Thoracic aorta (tissue), 2 donors: ENCODE measurements at regions not wholly inside any gene's neighbourhood (a gene's known extent, or its start where the extent isn't known, plus 50 kb on each side); places are given as distances from the start of the nearest gene placed in this dataset.
A peak's percentile ranks its signal among the peaks of the same experiment; 100 is the strongest.
"Not testable (repeated sequence)": the region's sequence is repeated elsewhere in the genome, so short reads cannot be mapped to it uniquely, and the experiment has no call there.

Experiments used
- ATAC-seq: fragments of 150-250 bp; one replicate; pipeline ENCODE4 v1.8.0; 2017; ENCODE audit warnings: low read depth; ENCODE audit not compliant: insufficient number of reproducible peaks, low FRiP score
- DNase-seq: peaks from one replicate; pipeline ENCODE4 v3.0.0-alpha.2; 2020; ENCODE audit warnings: low spot score
- H3K27ac ChIP-seq, 2 donors: fragments of 200-600 bp; sonication (generic); 1 replicate in 1 of 2; 2 replicates in 1 of 2; pipeline ENCODE4 v1.5.1; 2016; ENCODE audit warnings: mild to moderate bottlenecking in 2 of 2, moderate library complexity in 2 of 2
- H3K27me3 ChIP-seq: fragments of 200-600 bp; sonication (generic); replicated peaks from 2 replicates; pipeline ENCODE4 v1.6.0; 2016; ENCODE audit warnings: mild to moderate bottlenecking; ENCODE audit not compliant: insufficient read depth
- H3K36me3 ChIP-seq: fragments of 200-600 bp; sonication (generic); one replicate; pipeline ENCODE4 v1.5.1; 2016
- H3K4me1 ChIP-seq, 2 donors: fragments of 200-600 bp; sonication (generic); 1 replicate in 1 of 2; 2 replicates in 1 of 2; pipeline versions ENCODE4 v1.5.1 to v1.6.0; 2016; ENCODE audit warnings: low read depth in 2 of 2, mild to moderate bottlenecking in 1 of 2; ENCODE audit not compliant: control insufficient read depth in 1 of 2
- H3K4me3 ChIP-seq: fragments of 200-600 bp; sonication (generic); 2 replicates; pipeline ENCODE4 v1.5.1; 2016; ENCODE audit warnings: mild to moderate bottlenecking
- H3K9me3 ChIP-seq: fragments of 200-600 bp; sonication (generic); 2 replicates; pipeline ENCODE4 v1.5.1; 2016
- TF ChIP-seq, protein P1 (sequence below): fragments of 200-600 bp; sonication (generic); IDR thresholded peaks from one replicate; pipeline ENCODE4 v1.5.1; 2019; ENCODE audit warnings: antibody characterized with exemption

DNA sequence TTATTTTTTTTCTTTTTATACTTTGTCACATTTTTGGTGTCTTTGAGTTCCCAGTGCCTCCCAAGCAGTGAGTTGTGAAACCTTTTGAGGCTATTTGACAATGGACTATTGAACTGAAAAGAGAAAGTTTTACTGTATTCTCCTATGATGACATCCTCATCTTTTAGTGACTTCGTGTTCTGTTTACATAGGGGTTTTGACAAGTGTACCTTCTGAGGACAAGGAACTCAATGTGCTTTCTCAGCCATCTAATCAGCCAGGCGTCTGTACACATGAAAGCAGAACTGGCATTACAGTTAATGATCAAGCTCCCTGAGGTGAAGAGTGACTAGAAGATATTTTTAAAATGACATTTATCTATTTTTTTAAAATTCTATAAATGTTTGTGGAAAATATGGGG lies 175.5 kb downstream of the ANXA1 start:
- TF ChIP-seq, protein P1, sequence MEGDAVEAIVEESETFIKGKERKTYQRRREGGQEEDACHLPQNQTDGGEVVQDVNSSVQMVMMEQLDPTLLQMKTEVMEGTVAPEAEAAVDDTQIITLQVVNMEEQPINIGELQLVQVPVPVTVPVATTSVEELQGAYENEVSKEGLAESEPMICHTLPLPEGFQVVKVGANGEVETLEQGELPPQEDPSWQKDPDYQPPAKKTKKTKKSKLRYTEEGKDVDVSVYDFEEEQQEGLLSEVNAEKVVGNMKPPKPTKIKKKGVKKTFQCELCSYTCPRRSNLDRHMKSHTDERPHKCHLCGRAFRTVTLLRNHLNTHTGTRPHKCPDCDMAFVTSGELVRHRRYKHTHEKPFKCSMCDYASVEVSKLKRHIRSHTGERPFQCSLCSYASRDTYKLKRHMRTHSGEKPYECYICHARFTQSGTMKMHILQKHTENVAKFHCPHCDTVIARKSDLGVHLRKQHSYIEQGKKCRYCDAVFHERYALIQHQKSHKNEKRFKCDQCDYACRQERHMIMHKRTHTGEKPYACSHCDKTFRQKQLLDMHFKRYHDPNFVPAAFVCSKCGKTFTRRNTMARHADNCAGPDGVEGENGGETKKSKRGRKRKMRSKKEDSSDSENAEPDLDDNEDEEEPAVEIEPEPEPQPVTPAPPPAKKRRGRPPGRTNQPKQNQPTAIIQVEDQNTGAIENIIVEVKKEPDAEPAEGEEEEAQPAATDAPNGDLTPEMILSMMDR: no peak

DNA sequence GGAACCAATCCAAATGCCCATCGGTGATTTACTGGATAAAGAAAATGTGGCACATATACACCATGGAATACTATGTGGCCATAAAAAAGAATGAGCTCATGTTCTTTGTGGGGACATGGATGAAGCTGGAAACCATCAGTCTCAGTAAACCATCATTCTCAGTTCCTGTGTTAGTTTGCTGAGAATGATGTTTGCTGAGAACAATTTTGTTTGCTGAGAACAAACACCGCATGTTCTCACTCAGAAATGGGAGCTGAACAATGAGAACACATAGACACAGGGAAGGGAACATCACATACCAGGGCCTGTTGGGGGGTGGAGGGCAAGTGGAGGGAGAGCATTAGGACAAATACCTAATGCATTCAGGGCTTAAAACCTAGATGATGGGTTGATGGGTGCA lies 185.5 kb downstream of the ANXA1 start:
- H3K36me3 ChIP-seq: not testable (repeated sequence)

More for the DNA sequence above, 175.5 kb downstream of the ANXA1 start:
- no peaks in the 10 kb centered on the region for H3K27me3 ChIP-seq
- no peak for DNase-seq
- H3K36me3 ChIP-seq: no peaks in the 10 kb centered on the region
- H3K4me1 ChIP-seq: no peaks in the 10 kb centered on the region
- no peaks in the 10 kb centered on the region for H3K9me3 ChIP-seq
- H3K27ac ChIP-seq: no peak overlapping the region
- peak; percentile 30 for ATAC-seq
- no peak overlapping the region for H3K4me3 ChIP-seq

DNA sequence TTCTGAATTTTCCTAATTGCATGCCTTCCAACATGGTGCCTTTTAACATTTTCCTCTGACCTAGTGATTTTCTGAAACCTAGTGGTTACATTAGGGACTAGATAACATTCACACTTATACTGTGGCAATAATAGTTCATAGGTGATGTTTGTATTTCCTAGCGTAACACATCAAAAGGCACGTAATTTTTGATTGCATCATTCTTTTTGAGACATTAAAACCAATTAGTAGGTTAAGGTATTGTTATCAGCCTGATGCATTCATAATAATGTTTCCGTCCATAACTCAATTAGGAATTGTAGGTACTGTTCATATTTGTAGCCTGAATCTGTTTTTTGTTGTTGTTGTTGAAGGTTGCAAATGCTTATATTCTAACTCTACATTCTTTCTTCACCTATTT lies 192.4 kb downstream of the ANXA1 start:
- DNase-seq (no peak), ATAC-seq (no peak)
- H3K27me3 ChIP-seq: no peaks in the 10 kb centered on the region
- no peaks in the 10 kb centered on the region for H3K9me3 ChIP-seq
- no peaks in the 10 kb centered on the region for H3K36me3 ChIP-seq
- H3K4me1 ChIP-seq: no peaks in the 10 kb centered on the region
- TF ChIP-seq, protein P1: no peak
- H3K4me3 ChIP-seq: no peak overlapping the region
- H3K27ac ChIP-seq: no peak overlapping the region

More for the DNA sequence above, 185.5 kb downstream of the ANXA1 start:
- not testable (repeated sequence) for H3K9me3 ChIP-seq, ATAC-seq, DNase-seq, H3K4me3 ChIP-seq, H3K27me3 ChIP-seq, H3K4me1 ChIP-seq, H3K27ac ChIP-seq

DNA sequence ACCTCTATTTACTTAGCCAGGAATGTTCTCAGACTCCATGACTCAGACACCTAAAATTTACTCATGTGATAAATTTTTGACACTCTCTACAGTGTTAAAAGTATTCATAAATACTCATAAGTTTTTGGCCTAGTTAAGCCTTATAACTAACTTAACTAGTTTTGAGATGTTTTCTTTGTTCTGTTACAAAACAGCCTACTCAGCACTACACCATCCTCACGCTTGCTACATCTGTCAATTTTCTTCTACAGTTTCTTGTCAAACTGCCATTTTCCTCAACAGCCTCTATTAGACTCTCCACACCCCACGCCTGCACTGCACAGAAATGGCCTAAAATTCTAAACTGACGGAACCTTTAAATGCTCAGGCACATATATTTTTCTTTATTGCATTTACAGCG lies 195.5 kb downstream of the ANXA1 start:
- Histone ChIP-seq H3K9me3 (no peaks in the 10 kb centered on the region), H3K27me3 (no peaks in the 10 kb centered on the region), H3K27ac (no peak overlapping the region), H3K4me1 (no peaks in the 10 kb centered on the region), H3K4me3 (no peak overlapping the region), H3K36me3 (no peaks in the 10 kb centered on the region)
- TF ChIP-seq, protein P1: no peak
- DNase-seq (no peak), ATAC-seq (no peak)

DNA sequence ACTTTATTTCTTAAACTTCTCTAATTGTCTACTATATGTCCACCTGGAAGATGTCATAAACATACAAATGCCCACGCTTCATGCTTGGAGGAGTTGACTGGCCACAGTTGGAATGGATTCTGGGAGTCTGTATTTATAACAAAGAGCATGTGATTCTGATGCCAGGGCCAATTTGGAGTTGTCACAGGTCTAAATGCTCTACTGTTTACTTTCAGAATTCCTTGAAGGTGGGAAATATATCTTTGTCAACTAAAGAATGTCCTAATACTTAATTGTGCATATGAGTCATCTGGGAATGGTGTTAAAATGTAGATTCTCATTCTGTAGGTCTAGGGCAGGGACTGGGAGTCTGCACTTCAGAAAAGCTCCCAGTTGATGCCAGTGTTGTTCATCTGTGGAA lies 196.1 kb downstream of the ANXA1 start:
- H3K27ac ChIP-seq: no peak overlapping the region
- H3K27me3 ChIP-seq: no peaks in the 10 kb centered on the region
- H3K9me3 ChIP-seq: no peaks in the 10 kb centered on the region
- H3K4me1 ChIP-seq: no peaks in the 10 kb centered on the region
- H3K36me3 ChIP-seq: no peaks in the 10 kb centered on the region
- TF ChIP-seq, protein P1: no peak
- ATAC-seq (no peak), DNase-seq (no peak)
- H3K4me3 ChIP-seq: no peak overlapping the region

DNA sequence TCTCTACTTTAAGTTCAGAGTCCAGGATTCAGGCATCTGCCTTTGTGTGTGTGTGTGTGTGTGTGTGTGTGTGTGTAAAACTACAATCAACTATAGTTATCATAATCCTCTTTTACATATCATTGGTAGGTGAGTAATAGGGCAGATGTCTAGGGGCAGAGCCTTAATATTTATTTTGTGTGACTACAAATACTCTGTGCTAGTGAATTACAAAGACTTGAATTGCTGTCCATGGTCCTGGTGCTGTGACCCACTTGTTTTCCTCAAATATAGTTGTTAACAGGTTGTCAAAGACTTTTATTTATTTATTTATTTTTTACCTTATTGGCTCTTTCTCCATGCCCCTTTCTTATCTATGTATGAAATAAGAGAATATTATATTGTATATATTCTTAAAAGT lies 196.8 kb downstream of the ANXA1 start:
- Histone ChIP-seq H3K27me3 (no peaks in the 10 kb centered on the region), H3K27ac (no peak overlapping the region), H3K9me3 (no peaks in the 10 kb centered on the region), H3K4me1 (no peaks in the 10 kb centered on the region), H3K4me3 (no peak overlapping the region), H3K36me3 (no peaks in the 10 kb centered on the region)
- TF ChIP-seq, protein P1: no peak
- no peak for DNase-seq
- ATAC-seq: no peak
